Renal cortical epithelial cell (primary cell): ENCODE measurements at regions not wholly inside any gene's neighbourhood (a gene's known extent, or its start where the extent isn't known, plus 50 kb on each side); places are given as distances from the start of the nearest gene placed in this dataset.
"Not testable (repeated sequence)": the region's sequence is repeated elsewhere in the genome, so short reads cannot be mapped to it uniquely, and the experiment has no call there.

ENCODE experiments used
- DNase-seq: peaks from one replicate; pipeline ENCODE4 v3.0.0-alpha.2; 2011; ENCODE audit warnings: low read depth

DNA sequence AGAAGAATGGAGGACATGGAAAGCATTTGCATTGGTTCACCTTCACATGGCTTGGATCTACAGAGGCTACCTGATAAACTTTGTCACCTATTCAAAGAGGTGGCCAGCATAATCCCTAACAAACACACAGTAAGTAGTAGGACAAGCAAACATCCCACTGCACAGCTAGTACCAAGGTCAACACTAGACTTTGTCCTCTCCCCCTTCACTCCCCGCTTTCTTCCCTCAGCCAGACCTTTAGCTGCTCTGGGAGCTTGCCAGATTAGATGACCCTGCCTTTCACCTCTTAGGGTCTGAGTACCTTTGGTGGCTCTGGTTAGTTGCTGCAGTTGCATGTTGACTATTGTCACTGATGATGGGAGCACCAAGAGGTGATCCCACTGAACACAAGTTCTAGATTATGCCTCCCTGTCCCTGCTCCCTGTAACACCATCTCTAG lies 211.3 kb downstream of the CCDC74A start:
- not testable (repeated sequence) for DNase-seq

- no peak for DNase-seq
Measured at GRCh38 chr2:131753640-131754561, 226.2 kb downstream of the CCDC74A start.

GRCh38 chr2:131754929-131755720 lies 227.4 kb downstream of the CCDC74A start:
- DNase-seq: no peak

DNA sequence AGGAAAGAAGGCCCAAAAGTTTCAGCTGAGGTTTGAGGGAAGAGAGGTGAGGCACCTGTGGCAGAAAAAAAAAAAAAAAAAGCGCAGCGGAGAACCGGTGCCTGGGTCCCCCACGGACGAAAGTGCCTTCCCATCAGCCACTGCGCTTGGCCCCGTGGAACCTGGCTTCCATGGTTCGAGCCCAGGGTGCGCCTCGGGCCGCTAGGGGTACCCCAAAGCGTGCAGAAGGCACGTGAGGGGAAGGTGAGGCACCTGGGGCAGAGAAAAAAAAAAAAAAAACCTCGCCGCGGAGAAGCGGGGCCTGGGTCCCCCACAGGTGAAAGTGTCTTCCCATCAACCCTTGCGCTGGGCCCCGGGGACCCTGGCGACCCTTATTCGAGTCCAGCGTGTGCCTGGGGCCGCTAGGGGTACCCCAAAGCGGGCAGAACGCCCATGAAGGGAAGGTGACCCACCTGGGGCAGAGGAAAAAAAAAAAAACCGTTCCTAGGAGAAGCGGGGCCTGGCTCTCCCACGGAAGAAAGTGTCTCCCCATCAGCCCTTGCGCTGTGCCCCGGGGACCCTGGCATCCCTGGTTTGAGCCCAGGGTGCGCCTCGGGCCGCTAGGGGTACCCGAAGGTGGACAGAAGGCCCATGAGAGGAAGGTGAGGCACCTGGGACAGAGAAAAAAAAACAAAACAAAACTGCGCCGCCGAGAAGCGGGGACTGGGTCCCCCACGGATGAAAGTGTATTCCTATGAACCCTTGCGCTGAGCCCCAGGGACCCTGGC lies 228.6 kb downstream of the CCDC74A start:
- DNase-seq: no peak

DNA sequence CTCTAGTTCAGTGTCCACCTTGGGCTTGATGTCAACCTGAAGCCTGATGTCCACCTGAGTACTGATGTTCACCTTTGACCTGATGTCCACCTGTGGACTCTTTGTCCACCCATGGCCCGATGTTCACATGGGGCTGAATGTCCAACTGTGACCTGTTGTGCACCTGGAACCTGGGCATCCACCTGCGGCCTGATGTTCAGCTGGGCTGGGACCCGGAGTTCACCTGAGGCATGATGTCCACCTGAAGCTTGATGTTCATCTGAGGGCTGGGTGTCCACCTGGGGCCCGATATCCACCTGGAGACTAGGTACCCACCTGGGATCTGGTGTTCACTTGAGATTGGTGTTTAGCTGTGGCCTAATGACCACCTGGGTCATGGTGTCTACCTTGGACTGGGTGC lies 231.3 kb downstream of the CCDC74A start:
- not testable (repeated sequence) for DNase-seq

GRCh38 chr2:131774955-131775555 lies 247.4 kb downstream of the CCDC74A start:
- DNase-seq: not testable (repeated sequence)

DNA sequence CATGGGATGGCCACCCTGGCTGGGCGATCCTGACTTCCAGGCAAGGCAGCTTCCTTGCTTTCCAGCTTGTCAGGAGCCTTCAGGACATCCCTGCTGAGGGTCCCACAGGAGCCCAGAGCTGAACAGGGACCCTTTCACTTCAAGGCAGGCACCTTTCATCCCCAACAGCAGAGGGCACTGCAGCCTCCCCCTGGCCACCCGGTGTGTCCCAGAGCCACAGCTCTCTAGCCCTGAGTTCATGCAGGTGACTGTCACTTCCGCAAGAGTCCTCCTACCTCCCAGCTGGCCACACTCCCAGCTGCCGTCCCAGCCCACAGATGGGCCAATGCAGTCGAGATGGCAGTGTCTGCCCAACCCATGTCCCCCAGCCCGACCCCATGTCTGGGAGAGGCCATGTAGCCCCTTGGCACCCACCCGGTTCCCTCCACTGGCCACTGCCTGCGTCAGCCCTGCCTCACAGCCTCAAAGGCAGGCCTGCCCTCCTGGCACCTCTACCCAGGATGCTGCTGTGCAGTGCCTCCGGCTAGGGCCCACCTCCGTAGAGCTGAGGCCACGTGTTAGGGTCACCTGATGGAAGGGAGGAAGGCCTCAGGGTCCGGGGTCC lies 248.3 kb downstream of the CCDC74A start:
- DNase-seq: not testable (repeated sequence)

DNA sequence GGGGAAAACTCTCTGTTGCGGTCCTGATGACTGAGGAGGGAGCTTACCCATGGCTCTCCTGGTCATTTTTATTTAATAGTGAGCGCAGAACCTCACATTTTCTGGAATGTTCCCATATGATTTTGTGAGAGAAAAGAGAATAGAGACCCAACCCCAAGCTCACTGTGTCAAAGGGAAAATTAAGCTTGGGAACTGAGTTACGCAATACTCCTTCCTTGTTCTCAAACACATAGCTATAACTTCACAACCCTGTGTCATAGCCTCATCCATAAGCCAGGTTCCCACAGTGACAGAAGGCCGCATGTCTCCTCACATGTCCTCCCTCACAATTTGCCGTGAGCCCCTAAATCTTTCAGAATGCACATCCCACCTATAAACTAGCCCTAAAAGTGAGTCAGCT lies 252.8 kb downstream of the CCDC74A start:
- DNase-seq: not testable (repeated sequence)

DNA sequence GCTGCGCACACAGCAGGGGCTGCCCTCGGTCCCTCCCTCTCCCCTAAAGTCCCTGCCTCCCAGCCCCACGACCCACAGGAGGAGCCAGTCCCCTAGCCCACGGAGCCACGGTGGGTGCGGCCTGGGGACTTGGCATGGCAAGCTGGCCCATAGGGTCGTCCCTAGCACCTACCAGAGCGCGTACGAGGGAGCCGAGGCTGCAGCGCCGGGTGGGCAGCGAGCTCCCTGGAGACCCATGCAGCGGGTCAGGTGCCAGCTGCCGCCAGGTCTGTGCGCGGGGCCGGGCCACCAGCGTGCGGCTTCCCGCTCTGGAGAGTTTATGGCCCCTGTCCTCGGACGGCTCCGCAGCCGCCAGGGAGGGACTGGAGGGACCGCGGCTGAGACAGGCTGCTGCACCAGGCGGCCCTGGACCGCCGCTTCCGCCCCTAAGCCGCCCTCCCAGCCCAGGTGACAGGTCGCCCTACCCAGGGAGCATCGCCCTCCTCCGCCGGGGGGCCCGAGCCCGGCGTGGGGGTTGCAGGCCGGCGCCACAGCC lies 273.6 kb downstream of the CCDC74A start:
- DNase-seq: no peak

GRCh38 chr2:131801745-131802350 lies 274.2 kb downstream of the CCDC74A start:
- DNase-seq: peak; percentile 25

DNA sequence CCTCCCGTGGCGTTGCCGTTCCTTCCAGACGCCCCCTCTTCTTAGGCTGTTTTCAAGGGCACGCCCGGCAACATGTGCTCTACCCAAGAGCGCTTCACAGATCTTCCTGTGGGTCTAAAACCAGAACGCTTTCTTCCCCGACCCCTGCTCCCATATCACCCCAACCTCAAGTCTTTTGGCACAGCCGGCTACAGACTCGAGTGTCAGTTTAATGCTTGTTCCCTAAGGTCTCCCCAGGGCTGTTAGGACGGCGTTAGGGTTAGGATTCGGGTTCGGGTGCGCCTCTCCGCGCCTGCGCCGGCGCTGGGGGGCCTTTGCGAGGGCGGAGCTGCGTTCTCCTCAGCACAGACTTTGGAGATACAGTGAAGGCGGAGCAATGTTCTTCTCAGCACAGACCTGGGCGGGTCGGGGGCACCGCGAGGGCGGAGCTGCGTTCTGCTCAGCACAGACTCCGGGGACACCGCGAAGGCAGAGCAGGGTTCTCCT lies 274.7 kb downstream of the CCDC74A start:
- DNase-seq: peak; percentile 9

GRCh38 chr2:131803237-131803636 lies 275.5 kb downstream of the CCDC74A start:
- DNase-seq: not testable (repeated sequence)

- not testable (repeated sequence) for DNase-seq
Measured at GRCh38 chr2:131812605-131813004, 284.9 kb downstream of the CCDC74A start.

DNA sequence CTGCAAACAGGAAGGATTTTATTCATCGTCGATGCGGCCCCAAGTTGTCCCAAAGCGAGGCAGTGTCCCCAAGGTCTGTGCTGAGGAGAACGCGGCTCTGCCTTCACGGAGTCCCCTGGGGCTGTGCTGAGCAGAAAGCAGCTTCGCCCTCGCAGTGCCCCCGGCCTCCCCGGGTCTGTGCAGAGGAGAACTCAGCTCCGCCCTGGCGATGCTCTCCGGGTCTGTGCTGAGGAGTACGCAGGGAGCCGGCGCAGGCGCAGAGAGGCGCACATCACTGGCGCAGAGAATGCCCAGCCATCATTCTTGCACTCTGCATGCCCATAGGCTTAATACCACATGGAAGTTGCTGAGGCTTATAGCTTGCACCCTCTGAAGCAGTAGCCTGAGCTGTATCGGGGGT lies 285.7 kb downstream of the CCDC74A start:
- DNase-seq: not testable (repeated sequence)

GRCh38 chr2:131818267-131818973 lies 290.7 kb downstream of the CCDC74A start:
- DNase-seq: not testable (repeated sequence)

- not testable (repeated sequence) for DNase-seq
Measured at GRCh38 chr2:131822237-131822721, 294.6 kb downstream of the CCDC74A start.

DNA sequence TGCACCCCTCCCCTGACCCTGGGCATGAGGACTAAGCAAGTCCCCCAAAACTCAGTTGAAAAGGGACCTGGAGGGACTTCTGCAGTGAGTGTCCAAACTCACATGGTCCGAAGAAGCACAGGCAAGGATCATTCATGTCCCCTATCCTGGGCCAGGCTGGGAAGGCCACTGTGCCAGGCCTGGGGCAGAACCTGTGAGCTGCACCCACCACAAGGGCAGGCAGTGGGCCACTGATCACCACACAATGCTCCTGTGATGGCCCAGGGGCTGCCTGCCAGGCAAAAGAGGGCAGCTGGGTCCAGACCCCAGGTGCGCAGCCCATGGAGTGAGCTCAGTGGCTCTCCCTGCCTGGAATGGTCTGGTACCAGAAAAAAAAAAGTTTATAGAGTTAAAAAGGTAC lies 295.4 kb downstream of the CCDC74A start:
- not testable (repeated sequence) for DNase-seq

DNA sequence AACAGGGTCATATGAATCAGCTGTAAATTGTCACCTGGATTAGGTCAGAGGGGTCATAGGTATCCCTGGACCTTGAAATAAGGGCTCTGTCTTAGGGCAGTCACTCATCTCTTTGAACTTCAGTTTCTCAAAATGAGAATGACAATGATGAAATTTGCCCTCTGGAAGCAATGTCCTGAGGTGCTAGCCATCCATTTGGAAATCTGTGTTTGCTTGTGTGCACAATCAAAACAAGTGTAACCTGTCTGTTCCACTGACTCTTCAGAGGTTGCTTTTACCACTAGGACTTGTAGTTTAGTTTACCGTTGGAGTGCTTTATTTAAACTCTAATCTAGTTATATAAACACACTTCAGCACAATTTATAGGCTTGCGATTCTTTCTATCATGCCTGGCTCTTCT lies 297.3 kb downstream of the CCDC74A start:
- DNase-seq: not testable (repeated sequence)

DNA sequence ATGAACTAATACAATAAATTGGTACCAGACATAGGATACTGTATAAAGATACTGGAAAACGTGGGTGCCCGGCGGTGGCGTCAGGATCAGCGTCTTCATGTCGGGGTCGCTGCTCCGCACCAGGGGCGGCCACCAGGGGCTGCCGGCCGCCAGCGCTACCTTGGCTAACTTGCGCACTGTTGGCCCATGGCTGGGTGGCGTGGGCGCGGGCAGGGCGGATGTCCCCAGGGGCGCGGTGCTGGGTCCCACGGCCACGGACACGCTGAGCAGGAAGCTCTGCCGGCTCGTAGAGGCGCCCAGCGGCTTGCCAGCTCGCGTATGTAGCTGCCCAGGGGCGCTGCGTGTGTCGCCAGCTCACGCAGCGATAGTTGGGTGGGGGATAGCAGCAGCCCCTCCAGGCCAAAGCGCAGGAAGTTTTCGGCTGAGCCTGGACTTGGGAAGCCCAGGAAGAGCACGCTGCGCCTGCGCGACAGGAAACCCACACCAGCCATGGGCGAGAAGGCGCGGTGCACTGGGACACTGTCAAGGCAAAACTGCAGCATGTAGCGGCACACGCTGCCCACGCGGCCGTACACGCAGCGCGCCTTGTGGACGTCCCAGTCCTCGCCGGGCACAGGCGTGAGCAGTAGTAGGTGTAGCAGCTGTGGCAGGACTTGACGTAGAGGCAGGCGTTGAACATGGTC lies 299.9 kb downstream of the CCDC74A start:
- DNase-seq: no peak
